GM13976 (cell line): ENCODE measurements at regions not wholly inside any gene's neighbourhood (a gene's known extent, or its start where the extent isn't known, plus 50 kb on each side); places are given as distances from the start of the nearest gene placed in this dataset.

Experiments
- DNase-seq: peaks from one replicate; pipeline ENCODE4 v3.0.0; 2012; ENCODE audit warnings: low spot score
- in situ Hi-C: fragments of 300-500 bp; cut with MboI; formaldehyde crosslinking; loops from one replicate; pipeline ENCODE4 v1.12.0; 2022; ENCODE audit warnings: low sequenced_read_pairs, mixed read lengths, inconsistent platforms; ENCODE audit not compliant: unreplicated experiment
- TF ChIP-seq, protein P1 (sequence below): IDR thresholded peaks from 2 replicates; pipeline ENCODE4 v1.5.1; 2012; ENCODE audit warnings: borderline replicate concordance, mild to moderate bottlenecking; ENCODE audit not compliant: insufficient read depth; ENCODE audit errors: extremely low read depth, missing control alignments, control extremely low read depth

GRCh38 chr11:91404344-91404743 is 820.3 kb upstream of the FAT3 start:
- no peak for DNase-seq
- in situ Hi-C loops: no loop called here
- TF ChIP-seq, protein P1, sequence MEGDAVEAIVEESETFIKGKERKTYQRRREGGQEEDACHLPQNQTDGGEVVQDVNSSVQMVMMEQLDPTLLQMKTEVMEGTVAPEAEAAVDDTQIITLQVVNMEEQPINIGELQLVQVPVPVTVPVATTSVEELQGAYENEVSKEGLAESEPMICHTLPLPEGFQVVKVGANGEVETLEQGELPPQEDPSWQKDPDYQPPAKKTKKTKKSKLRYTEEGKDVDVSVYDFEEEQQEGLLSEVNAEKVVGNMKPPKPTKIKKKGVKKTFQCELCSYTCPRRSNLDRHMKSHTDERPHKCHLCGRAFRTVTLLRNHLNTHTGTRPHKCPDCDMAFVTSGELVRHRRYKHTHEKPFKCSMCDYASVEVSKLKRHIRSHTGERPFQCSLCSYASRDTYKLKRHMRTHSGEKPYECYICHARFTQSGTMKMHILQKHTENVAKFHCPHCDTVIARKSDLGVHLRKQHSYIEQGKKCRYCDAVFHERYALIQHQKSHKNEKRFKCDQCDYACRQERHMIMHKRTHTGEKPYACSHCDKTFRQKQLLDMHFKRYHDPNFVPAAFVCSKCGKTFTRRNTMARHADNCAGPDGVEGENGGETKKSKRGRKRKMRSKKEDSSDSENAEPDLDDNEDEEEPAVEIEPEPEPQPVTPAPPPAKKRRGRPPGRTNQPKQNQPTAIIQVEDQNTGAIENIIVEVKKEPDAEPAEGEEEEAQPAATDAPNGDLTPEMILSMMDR: no peak

- DNase-seq: no peak
- TF ChIP-seq, protein P1: no peak
- in situ Hi-C loops: no loop called here
Observed at GRCh38 chr11:91397134-91397468, 827.5 kb upstream of the FAT3 start.

- DNase-seq: no peak
- in situ Hi-C loops: no loop called here
- TF ChIP-seq, protein P1: no peak
Observed at GRCh38 chr11:91396236-91397133, 828.1 kb upstream of the FAT3 start.

DNA sequence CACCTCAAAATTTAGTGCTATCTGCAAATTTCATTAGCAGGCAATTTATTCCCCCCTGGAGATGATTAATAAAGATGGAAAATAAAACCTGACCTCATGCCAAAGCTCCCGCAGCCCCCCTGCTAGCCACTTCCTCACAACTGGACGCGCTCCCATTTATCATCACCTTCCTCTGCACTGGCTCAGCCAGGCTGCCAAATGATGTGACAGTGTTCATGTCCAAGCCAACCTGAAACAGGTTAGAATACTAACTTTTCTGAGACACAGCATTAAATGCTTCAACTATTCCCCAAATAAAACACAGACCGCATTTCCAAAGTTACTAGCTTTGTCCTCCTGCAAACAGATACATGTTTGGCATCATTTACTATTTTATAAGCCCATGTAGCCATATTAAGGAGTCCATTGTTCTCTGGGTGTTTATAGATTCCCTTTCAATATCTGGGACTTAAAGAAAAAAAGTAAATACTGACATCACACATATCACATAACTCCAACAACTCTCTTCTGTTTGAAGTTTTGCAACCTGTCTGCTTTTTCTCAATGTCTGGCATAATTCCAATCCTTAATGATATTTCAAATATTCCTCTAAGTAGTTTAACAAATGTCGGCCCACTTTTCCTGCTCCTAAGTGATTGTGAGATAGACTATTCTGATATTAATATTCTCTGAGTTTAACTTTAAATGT is 829.7 kb upstream of the FAT3 start:
- TF ChIP-seq, protein P1: no peak
- DNase-seq: no peak
- in situ Hi-C loops: no loop called here

GRCh38 chr11:91394073-91394726 is 830.4 kb upstream of the FAT3 start:
- no peak for DNase-seq
- in situ Hi-C loops: no loop called here

DNA sequence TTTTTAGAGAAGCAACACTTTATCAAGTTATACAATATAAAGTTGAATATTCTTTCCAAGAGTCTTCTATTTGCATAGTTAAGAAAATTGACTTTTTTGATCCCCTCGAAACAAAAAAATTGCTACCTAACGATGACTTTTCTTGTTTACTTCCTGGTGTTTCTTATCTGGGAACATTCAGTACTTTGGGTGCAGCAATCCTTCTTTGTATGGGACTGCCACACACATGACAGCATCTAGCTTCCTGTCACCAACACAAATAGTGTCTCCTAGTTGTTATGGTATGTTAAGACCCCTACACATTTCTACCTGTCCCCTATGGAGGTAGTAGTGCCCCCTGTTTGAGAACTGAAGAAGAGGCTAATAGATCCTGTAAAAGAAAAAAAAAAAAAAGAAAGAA is 841.7 kb upstream of the FAT3 start:
- TF ChIP-seq, protein P1: no peak
- in situ Hi-C loops: no loop called here

More at GRCh38 chr11:91394073-91394726, 830.4 kb upstream of the FAT3 start:
- TF ChIP-seq, protein P1: no peak

More for the DNA sequence above, 841.7 kb upstream of the FAT3 start:
- DNase-seq: no peak
